A673 (cell line): ENCODE measurements at regions not wholly inside any gene's neighbourhood (a gene's known extent, or its start where the extent isn't known, plus 50 kb on each side); places are given as distances from the start of the nearest gene placed in this dataset.

ENCODE experiments used
- EZH2 ChIP-seq: fragments of 200-600 bp; sonication (generic); IDR thresholded peaks from 2 replicates; pipeline ENCODE4 v1.6.1; 2017; ENCODE audit warnings: borderline replicate concordance, low read depth, mild to moderate bottlenecking, mixed read lengths, antibody characterized with exemption, low read length; ENCODE audit not compliant: poor library complexity, severe bottlenecking
- TF ChIP-seq, protein P1 (sequence below): fragments of 300-800, 200-600 bp; sonication (generic); conservative IDR thresholded peaks from 2 replicates; pipeline ENCODE4 v1.5.1; 2017; ENCODE audit warnings: low read depth, mild to moderate bottlenecking, antibody characterized with exemption, low read length, moderate library complexity, mixed read lengths

DNA sequence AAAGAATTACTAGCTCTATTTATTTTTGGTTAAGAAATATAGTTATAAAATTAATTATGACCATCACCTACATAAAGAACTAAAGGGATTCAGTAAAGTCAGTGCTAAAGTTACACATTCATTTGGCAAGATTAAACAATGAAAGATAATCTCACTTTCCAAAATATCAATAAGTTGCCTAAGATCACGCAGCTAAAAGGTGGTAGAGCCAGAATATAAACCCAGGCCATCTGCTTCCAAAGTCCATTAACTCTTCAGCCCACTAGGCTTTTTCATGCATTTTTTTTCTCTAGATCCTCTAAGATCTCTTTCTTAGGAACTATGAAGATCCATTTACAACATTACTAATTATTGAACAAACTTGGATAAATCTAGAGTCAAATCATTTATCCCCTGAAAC is 66.6 kb upstream of the RND3 start:
- no peak for TF ChIP-seq EZH2
- TF ChIP-seq, protein P1, sequence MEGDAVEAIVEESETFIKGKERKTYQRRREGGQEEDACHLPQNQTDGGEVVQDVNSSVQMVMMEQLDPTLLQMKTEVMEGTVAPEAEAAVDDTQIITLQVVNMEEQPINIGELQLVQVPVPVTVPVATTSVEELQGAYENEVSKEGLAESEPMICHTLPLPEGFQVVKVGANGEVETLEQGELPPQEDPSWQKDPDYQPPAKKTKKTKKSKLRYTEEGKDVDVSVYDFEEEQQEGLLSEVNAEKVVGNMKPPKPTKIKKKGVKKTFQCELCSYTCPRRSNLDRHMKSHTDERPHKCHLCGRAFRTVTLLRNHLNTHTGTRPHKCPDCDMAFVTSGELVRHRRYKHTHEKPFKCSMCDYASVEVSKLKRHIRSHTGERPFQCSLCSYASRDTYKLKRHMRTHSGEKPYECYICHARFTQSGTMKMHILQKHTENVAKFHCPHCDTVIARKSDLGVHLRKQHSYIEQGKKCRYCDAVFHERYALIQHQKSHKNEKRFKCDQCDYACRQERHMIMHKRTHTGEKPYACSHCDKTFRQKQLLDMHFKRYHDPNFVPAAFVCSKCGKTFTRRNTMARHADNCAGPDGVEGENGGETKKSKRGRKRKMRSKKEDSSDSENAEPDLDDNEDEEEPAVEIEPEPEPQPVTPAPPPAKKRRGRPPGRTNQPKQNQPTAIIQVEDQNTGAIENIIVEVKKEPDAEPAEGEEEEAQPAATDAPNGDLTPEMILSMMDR = no peak
